Endothelial cell of umbilical vein (primary cell): ENCODE measurements at regions not wholly inside any gene's neighbourhood (a gene's known extent, or its start where the extent isn't known, plus 50 kb on each side); places are given as distances from the start of the nearest gene placed in this dataset.

ENCODE experiments used
- BruUV-seq: library from RNA; stranded (reverse); fragments of 400-500 nt; replicated peaks from 2 replicates; lab custom pipeline; 2021; lab: Mats Ljungman, UMichigan
- CTCF ChIA-PET: fragments of 300-600, 350-600 bp; sonication (Branson Sonifier 250); formaldehyde crosslinking; loops from one replicate; lab custom pipeline; 2021; ENCODE audit warnings: antibody characterized with exemption, inconsistent platforms; lab: Charles Lee
- POLR2A ChIA-PET: fragments of 300-600, 350-600 bp; sonication (Branson Sonifier 250); formaldehyde crosslinking; loops from one replicate; lab custom pipeline; 2021; ENCODE audit warnings: antibody characterized with exemption, inconsistent platforms; lab: Charles Lee
- DNase-seq: peaks from one replicate; pipeline ENCODE4 v3.0.0-alpha.2; 2011; ENCODE audit warnings: low read depth, low spot score
- FAIRE-seq: peaks from 2 replicates; lab custom pipeline; 2011; peaks lifted over from hg19 to GRCh38; lab: Jason Lieb, UNC
- H2AFZ ChIP-seq: 2 replicates; pipeline ENCODE4 v1.6.0; 2012; ENCODE audit warnings: low read depth, low read length, control low read depth, inconsistent platforms
- H3K27ac ChIP-seq: 2 replicates; pipeline ENCODE4 v1.5.1; 2011; ENCODE audit warnings: low read depth, mild to moderate bottlenecking, control low read depth, low read length, moderate library complexity; ENCODE audit not compliant: insufficient read depth
- H3K27me3 ChIP-seq, 2 experiments: 2 replicates each; pipeline versions ENCODE4 v1.6.0 to v1.6.1; 2011; ENCODE audit warnings: low read length in 2 of 2, mixed read lengths in 1 of 2; ENCODE audit not compliant: control insufficient read depth in 2 of 2, insufficient read depth in 2 of 2
- H3K36me3 ChIP-seq, 2 experiments: 2 replicates in 1 of 2; 3 replicates in 1 of 2; pipeline ENCODE4 v1.5.1; 2011; ENCODE audit warnings: low read length in 2 of 2, mild to moderate bottlenecking in 1 of 2, moderate library complexity in 1 of 2; ENCODE audit not compliant: control insufficient read depth in 2 of 2, insufficient read depth in 2 of 2; ENCODE audit errors: extremely low read depth in 1 of 2
- H3K4me1 ChIP-seq: 3 replicates; pipeline ENCODE4 v1.5.1; 2011; ENCODE audit warnings: mild to moderate bottlenecking, low read length; ENCODE audit not compliant: control insufficient read depth, insufficient read depth; ENCODE audit errors: extremely low read depth
- H3K4me2 ChIP-seq: 2 replicates; pipeline ENCODE4 v1.6.1; 2011; ENCODE audit warnings: low read length, control low read depth, mixed read lengths; ENCODE audit not compliant: insufficient read depth
- H3K4me3 ChIP-seq, 3 experiments: fragments of 200-600 bp in 1 of 3; sonication (generic), shearing (Covaris generic) in 1 of 3; replicated peaks in 1 of 3; 2 replicates each; pipeline ENCODE4 v1.5.1; 2011 to 2016; ENCODE audit warnings: control low read depth in 3 of 3, low read length in 3 of 3, mild to moderate bottlenecking in 2 of 3, inconsistent platforms in 1 of 3, low read depth in 1 of 3, moderate library complexity in 1 of 3; ENCODE audit not compliant: insufficient read depth in 1 of 3
- H3K79me2 ChIP-seq: 2 replicates; pipeline ENCODE4 v1.6.0; 2012; ENCODE audit warnings: low read length, inconsistent platforms; ENCODE audit not compliant: control insufficient read depth, insufficient read depth
- H3K9ac ChIP-seq: replicated peaks from 2 replicates; pipeline ENCODE3; 2011; ENCODE audit warnings: low read length, control low read depth; ENCODE audit not compliant: insufficient read depth; ENCODE audit errors: extremely low read depth
- H3K9me1 ChIP-seq: replicated peaks from 3 replicates; pipeline ENCODE4 v1.6.0; 2011; ENCODE audit warnings: mild to moderate bottlenecking, low read length; ENCODE audit not compliant: control insufficient read depth, insufficient read depth; ENCODE audit errors: extremely low read depth
- H3K9me3 ChIP-seq: replicated peaks from 2 replicates; pipeline ENCODE4 v1.5.1; 2012; ENCODE audit warnings: low read length, inconsistent platforms; ENCODE audit not compliant: control insufficient read depth, insufficient read depth
- H4K20me1 ChIP-seq: replicated peaks from 2 replicates; pipeline ENCODE3; 2011; ENCODE audit warnings: mild to moderate bottlenecking, low read length; ENCODE audit not compliant: control insufficient read depth, insufficient read depth; ENCODE audit errors: extremely low read depth
- CTCF ChIP-seq, 2 donors: IDR thresholded peaks; 1 replicate in 1 of 2; 2 replicates in 1 of 2; pipeline ENCODE4 v1.5.1; 2011; ENCODE audit warnings: low read length in 2 of 2, mild to moderate bottlenecking in 2 of 2, moderate library complexity in 2 of 2, control low read depth in 1 of 2, inconsistent platforms in 1 of 2, low read depth in 1 of 2; ENCODE audit not compliant: insufficient read depth in 1 of 2; ENCODE audit errors: extremely low read depth in 1 of 2
- EZH2 ChIP-seq: IDR thresholded peaks from 2 replicates; pipeline ENCODE4 v1.6.1; 2012; ENCODE audit warnings: borderline replicate concordance, low read depth, mild to moderate bottlenecking, moderate library complexity, low read length, inconsistent platforms; ENCODE audit not compliant: severe bottlenecking
- FOS ChIP-seq: IDR thresholded peaks from 2 replicates; pipeline ENCODE4 v1.6.1; 2011; ENCODE audit warnings: mild to moderate bottlenecking, low read length, moderate library complexity, borderline replicate concordance; ENCODE audit not compliant: insufficient read depth
- GATA2 ChIP-seq: IDR thresholded peaks from 2 replicates; pipeline ENCODE4 v1.7.0; 2011; ENCODE audit warnings: low read depth, mild to moderate bottlenecking, moderate library complexity, mixed read lengths, low read length; ENCODE audit not compliant: insufficient read length, insufficient read depth
- JUN ChIP-seq: IDR thresholded peaks from 2 replicates; pipeline ENCODE4 v1.6.1; 2011; ENCODE audit warnings: borderline replicate concordance, low read depth; ENCODE audit not compliant: insufficient read length, insufficient read depth
- MAX ChIP-seq: IDR thresholded peaks from 2 replicates; pipeline ENCODE4 v1.6.1; 2011; ENCODE audit not compliant: insufficient read depth, insufficient read length
- MYC ChIP-seq: IDR thresholded peaks from one replicate; pipeline ENCODE4 v1.6.1; 2011; ENCODE audit warnings: mild to moderate bottlenecking, low read depth, low read length
- POLR2A ChIP-seq: IDR thresholded peaks from 2 replicates; pipeline ENCODE4 v1.6.1; 2012; ENCODE audit warnings: low read depth, mild to moderate bottlenecking, control low read depth, low read length
- POLR2AphosphoS5 ChIP-seq: IDR thresholded peaks from 2 replicates; pipeline ENCODE4 v1.6.1; 2012; ENCODE audit warnings: low read depth, mild to moderate bottlenecking, control low read depth, low read length, moderate library complexity; ENCODE audit not compliant: insufficient read depth
- dilution Hi-C: fragments of 300-500 bp; cut with MboI; formaldehyde crosslinking; loops from one replicate; pipeline ENCODE4 v1.15.0; 2019; ENCODE audit warnings: low sequenced_read_pairs; ENCODE audit not compliant: extremely low pct_ligation_motif_present
- intact Hi-C: fragments of 100-400 bp; cut with micrococcal nuclease; formaldehyde crosslinking; loops from one replicate; pipeline ENCODE4 v1.10.0; 2022

GRCh38 chr1:228968891-228969606, 233.8 kb downstream of the RHOU start:
- H3K79me2 ChIP-seq, result no peaks in the 10 kb centered on the region
- dilution Hi-C loops, result no loop called here
- H3K4me1 ChIP-seq, result no peaks in the 10 kb centered on the region
- TF ChIP-seq GATA2 (no peak), JUN (no peak), MAX (no peak), MYC (no peak), EZH2 (no peak), POLR2AphosphoS5 (no peak), CTCF (IDR thresholded peaks at IDR 0.05; ENCODE audit: extremely low read depth in 1 of 2, insufficient read depth in 1 of 2, low read depth in 1 of 2, low read length in 2 of 2) (no peak), POLR2A (no peak), FOS (no peak)
- H2AFZ ChIP-seq, result no peak overlapping the region
- no peaks in the 10 kb centered on the region for H3K9me1 ChIP-seq
- H3K4me2 ChIP-seq, result no peak overlapping the region
- no peak for DNase-seq
- no peak overlapping the region for H3K27ac ChIP-seq
- no peaks in the 10 kb centered on the region for H4K20me1 ChIP-seq
- H3K27me3 ChIP-seq, result no peaks in the 10 kb centered on the region
- intact Hi-C loops, result no loop called here
- POLR2A ChIA-PET, result no interaction called here
- no TSS peak for BruUV-seq
- H3K4me3 ChIP-seq, result no peak overlapping the region
- CTCF ChIA-PET, result no interaction called here
- FAIRE-seq, result no peak
- H3K9me3 ChIP-seq, result no peaks in the 10 kb centered on the region
- no peak overlapping the region for H3K9ac ChIP-seq
- H3K36me3 ChIP-seq, result no peaks in the 10 kb centered on the region
